Small intestine (tissue), 7 donors: ENCODE measurements at regions not wholly inside any gene's neighbourhood (a gene's known extent, or its start where the extent isn't known, plus 50 kb on each side); places are given as distances from the start of the nearest gene placed in this dataset.
A peak's percentile ranks its signal among the peaks of the same experiment; 100 is the strongest.

Experiments used
- DNase-seq, 2 donors: peaks; one replicate each; pipeline versions ENCODE4 v3.0.0 to v3.0.0-alpha.2; 2013
- FAIRE-seq: peaks from 2 replicates; lab custom pipeline; 2012; peaks lifted over from hg19 to GRCh38; lab: Jason Lieb, UNC
- H3K27ac ChIP-seq, 3 donors: one replicate each; pipeline ENCODE4 v1.5.1; 2013; ENCODE audit warnings: low read length in 2 of 3, mild to moderate bottlenecking in 2 of 3, control low read depth in 1 of 3, inconsistent platforms in 1 of 3, low read depth in 1 of 3, moderate library complexity in 1 of 3
- H3K27me3 ChIP-seq, 3 donors: one replicate each; pipeline ENCODE4 v1.6.1; 2013; ENCODE audit warnings: low read length in 3 of 3, inconsistent platforms in 1 of 3; ENCODE audit not compliant: control insufficient read depth in 3 of 3, insufficient read depth in 3 of 3
- H3K36me3 ChIP-seq, 3 donors: one replicate each; pipeline ENCODE4 v1.6.1; 2013; ENCODE audit warnings: low read length in 3 of 3, inconsistent platforms in 1 of 3, low read depth in 1 of 3, mild to moderate bottlenecking in 1 of 3, moderate library complexity in 1 of 3; ENCODE audit not compliant: control insufficient read depth in 3 of 3, insufficient read depth in 2 of 3
- H3K4me1 ChIP-seq, 3 donors: one replicate each; pipeline ENCODE4 v1.6.1; 2013; ENCODE audit warnings: low read length in 2 of 3, inconsistent platforms in 1 of 3, low read depth in 1 of 3, mild to moderate bottlenecking in 1 of 3, moderate library complexity in 1 of 3; ENCODE audit not compliant: control insufficient read depth in 3 of 3, insufficient read depth in 2 of 3
- H3K4me3 ChIP-seq, 3 donors: one replicate each; pipeline ENCODE4 v1.5.1; 2013; ENCODE audit warnings: low read length in 3 of 3, control low read depth in 1 of 3, inconsistent platforms in 1 of 3, low read depth in 1 of 3, mild to moderate bottlenecking in 1 of 3, moderate library complexity in 1 of 3
- H3K9me3 ChIP-seq, 2 donors: one replicate each; pipeline ENCODE4 v1.6.1; 2013; ENCODE audit warnings: low read depth in 1 of 2, low read length in 1 of 2; ENCODE audit not compliant: control insufficient read depth in 2 of 2, insufficient read depth in 1 of 2
- WGBS, 3 donors: extraction: QIAGEN DNeasy Blood & Tissue Kit; methylation state at CpG; one replicate each; pipeline ENCODE4 v1.1.7; 2013; 5-methylcytosine and 5-hydroxymethylcytosine counted together
- donor health status: healthy with polysubstance abuse.
- donor health status: control.
- donor health status: control.
- donor health status: Bipolar disorder and iron deficiency.
- donor health status: healthy.

DNA sequence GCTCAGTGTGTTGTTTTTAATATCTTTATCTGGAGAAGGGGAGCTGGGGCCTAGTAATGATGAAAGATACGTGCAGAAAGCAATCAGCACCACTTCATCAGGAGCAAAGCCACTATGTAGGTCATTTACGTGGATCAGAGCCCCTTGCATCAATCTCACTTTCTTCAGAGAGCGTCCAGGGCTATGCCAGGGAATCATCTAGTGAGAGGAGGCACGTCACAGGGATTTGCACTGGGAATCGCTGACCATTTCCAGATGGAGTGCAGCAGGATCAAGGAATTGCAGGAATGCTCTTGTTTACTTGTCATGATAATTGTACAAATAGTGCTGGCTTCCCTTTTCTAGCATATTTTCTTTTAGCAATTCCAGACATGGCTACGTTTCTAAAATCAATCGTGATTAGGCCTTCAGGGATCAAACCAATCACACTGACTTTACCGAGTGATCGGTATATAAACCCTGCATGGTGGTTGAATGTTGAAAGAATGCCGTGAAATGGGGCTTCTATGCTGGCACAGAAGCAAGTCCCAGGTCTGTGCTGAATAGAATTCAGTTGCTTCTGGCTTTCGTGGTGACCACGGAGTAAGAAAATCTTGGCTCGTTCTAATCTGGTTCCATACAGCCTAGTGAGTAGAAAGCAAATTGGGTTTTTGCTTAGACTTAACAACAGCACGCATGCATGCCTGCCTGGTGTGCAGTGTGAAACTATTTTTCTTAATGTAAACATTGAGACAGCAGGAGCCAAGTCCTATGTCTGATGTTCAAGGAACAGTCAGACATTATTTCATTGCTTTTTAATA, 122.8 kb downstream of the TMEM200C start:
- WGBS, 3 donors, result 54 to 66% (median 64%) methylated on average over 14 of the region's 14 CpGs
- no peak overlapping the region for H3K27ac ChIP-seq
- FAIRE-seq, result no peak

DNA sequence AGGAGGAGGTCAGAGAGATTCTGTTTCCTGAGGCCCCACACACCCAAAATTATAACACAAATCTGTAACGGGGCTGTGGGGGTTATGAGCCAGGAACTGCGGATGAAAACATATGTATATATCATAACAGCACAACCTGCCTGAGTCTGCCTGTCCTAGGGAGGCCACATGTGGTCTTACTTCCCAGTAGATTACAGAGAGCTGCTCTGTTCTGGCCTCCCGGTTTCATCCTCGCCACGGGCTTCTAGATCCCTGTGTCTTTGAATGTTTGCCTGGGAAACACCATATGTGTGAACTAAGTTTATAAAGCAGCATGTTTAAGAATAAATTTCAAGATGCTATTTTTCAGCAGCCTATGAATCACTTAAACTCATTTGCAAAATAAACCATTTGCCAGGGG, 124.0 kb downstream of the TMEM200C start:
- no peak for FAIRE-seq
- Histone ChIP-seq H3K4me1 (no peaks in the 10 kb centered on the region), H3K4me3 (no peak overlapping the region), H3K27ac (no peak overlapping the region), H3K36me3 (no peaks in the 10 kb centered on the region), H3K27me3 (peaks cover 0 to 3% (median 0%) of the 10 kb centered on the region in 3 donors), H3K9me3 (no peaks in the 10 kb centered on the region)
- no peak for DNase-seq
- 82 to 89% (median 86%) methylated on average over 5 of the region's 5 CpGs for WGBS, 3 donors

More for the DNA sequence above, 122.8 kb downstream of the TMEM200C start:
- Histone ChIP-seq H3K4me1 (no peaks in the 10 kb centered on the region), H3K4me3 (no peak overlapping the region), H3K36me3 (no peaks in the 10 kb centered on the region), H3K9me3 (no peaks in the 10 kb centered on the region), H3K27me3 (no peaks in the 10 kb centered on the region)
- DNase-seq, result no peak

DNA sequence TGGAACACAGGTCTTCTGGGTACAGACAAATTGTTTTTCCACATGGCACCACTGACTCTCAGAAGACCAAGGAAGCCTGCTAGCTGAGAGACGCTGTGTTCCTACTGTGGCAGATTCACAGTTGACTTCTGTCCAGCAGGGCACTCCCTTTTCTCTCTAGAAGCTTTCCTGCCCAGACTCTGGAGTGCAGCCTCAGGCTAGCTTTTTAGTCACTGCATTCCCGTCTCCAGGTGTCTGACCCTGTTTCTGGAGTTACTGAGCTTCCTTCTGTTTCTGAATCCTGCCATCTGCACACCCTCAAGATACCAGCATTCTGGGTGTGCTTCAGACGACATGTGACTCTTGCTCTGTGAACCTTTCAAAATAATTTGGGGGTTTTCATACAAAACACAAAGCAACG, 125.1 kb downstream of the TMEM200C start:
- no peaks in the 10 kb centered on the region for H3K4me1 ChIP-seq
- WGBS, 3 donors, result 40 to 56% (median 45%) methylated on average over 4 of the region's 4 CpGs
- no peak overlapping the region for H3K27ac ChIP-seq
- H3K4me3 ChIP-seq, result no peak overlapping the region
- FAIRE-seq, result no peak
- no peak for DNase-seq
- no peaks in the 10 kb centered on the region for H3K36me3 ChIP-seq
- H3K27me3 ChIP-seq, result peaks cover 0 to 3% (median 0%) of the 10 kb centered on the region in 3 donors
- no peaks in the 10 kb centered on the region for H3K9me3 ChIP-seq

DNA sequence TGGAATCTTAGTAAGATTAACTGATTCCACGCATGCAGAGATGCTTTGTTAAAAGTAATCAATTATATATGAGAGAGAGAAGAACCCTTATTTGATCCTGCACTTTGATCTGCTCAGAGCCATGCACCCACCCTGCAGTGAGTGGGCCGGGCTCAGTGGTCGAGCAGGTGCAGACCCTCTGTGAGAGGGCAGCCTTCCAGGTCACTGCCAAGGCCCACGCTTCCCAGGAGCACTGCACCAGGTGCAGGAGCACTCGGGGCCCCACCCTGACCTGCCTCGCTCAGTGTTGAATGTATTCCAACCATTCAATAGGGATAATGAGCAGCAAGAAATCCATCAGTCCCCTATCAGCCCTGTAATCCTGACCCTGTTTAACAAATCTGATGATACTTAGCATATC, 126.9 kb downstream of the TMEM200C start:
- Histone ChIP-seq H3K27me3 (peaks cover 0 to 3% (median 0%) of the 10 kb centered on the region in 3 donors), H3K27ac (no peak overlapping the region), H3K4me3 (no peak overlapping the region), H3K9me3 (no peaks in the 10 kb centered on the region), H3K4me1 (no peaks in the 10 kb centered on the region), H3K36me3 (no peaks in the 10 kb centered on the region)
- no peak for FAIRE-seq
- WGBS, 3 donors, result 29 to 67% (median 29%) methylated on average over 6 of the region's 6 CpGs
- no peak for DNase-seq

DNA sequence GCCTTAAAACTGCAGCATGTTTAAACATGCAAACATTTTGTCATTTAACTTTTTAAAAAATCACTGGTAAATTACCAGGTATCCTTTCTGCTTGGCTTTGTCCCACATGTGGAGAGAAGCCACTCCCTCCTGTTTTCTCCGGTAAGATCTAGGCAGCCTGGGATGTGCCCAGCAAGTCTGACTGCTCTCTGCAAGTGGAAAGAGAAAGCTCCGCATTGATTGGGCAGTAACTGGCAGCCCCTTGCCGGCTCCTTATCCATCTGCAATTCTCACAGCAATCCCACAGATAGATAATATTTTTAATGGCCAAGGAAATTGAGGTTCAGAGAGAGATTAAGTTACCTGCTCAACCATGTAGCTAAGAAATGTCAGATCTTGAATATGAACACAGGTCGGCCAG, 136.1 kb downstream of the TMEM200C start:
- no peak for FAIRE-seq

DNA sequence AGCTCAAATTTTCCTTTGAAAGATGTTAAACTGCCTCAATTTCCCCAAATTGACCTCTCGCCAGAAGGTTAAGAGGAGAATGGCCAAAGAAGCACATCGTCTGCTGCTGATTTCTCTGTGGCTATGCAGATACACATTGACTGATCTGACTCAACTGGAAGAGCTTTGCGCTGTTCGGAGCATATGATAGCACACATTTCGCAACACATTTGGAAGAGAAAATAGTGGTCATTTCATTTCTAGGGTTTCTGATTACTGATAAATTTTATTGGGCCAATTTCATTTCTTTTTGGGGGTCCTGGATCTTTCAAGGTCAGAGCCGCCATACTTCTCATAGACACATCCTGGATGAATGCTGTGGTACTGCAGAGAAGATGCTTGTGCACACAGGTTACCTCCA, 138.5 kb downstream of the TMEM200C start:
- DNase-seq (no peak), FAIRE-seq (no peak)
- H3K9me3 ChIP-seq, result no peaks in the 10 kb centered on the region
- H3K4me3 ChIP-seq, result no peak overlapping the region
- 75 to 90% (median 87%) methylated on average over 6 of the region's 6 CpGs for WGBS, 3 donors
- no peak overlapping the region for H3K27ac ChIP-seq
- no peaks in the 10 kb centered on the region for H3K36me3 ChIP-seq
- no peaks in the 10 kb centered on the region for H3K4me1 ChIP-seq
- H3K27me3 ChIP-seq, result no peaks in the 10 kb centered on the region

More for the DNA sequence above, 136.1 kb downstream of the TMEM200C start:
- H3K27me3 ChIP-seq, result peaks cover 0 to 5% (median 0%) of the 10 kb centered on the region in 3 donors
- WGBS, 3 donors, result 8 to 25% (median 10%) methylated on average over 4 of the region's 4 CpGs
- no peaks in the 10 kb centered on the region for H3K4me1 ChIP-seq
- peak in 1 of 2 donors; percentile 21 for DNase-seq
- H3K27ac ChIP-seq, result no peak overlapping the region
- no peaks in the 10 kb centered on the region for H3K36me3 ChIP-seq
- no peak overlapping the region for H3K4me3 ChIP-seq
- no peaks in the 10 kb centered on the region for H3K9me3 ChIP-seq

DNA sequence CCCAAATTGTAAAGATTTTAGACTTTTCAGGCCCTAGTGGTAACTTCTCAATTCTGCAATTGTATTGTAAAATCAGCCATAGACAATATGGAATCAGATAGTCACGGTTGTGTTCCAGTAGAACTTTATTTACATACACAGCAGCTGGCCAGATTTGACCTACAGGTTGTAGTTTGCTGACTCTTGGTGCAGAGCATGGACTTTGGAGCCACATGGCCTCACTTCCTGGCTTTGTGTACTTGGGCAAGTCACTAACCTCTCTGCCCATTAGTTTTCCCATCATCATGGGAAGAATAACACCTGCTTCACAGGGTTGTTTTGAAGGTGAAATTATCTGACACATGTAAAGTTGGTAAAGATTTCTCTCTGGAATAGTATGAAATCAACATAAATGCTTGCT, 147.6 kb downstream of the TMEM200C start:
- DNase-seq (peak in 1 of 2 donors; percentile 20), FAIRE-seq (no peak)
- WGBS, 3 donors, result 3 to 41% (median 13%) methylated on average over 1 of the region's 1 CpG
- Histone ChIP-seq H3K27ac (no peak overlapping the region), H3K4me3 (no peak overlapping the region), H3K36me3 (no peaks in the 10 kb centered on the region), H3K4me1 (no peaks in the 10 kb centered on the region), H3K9me3 (no peaks in the 10 kb centered on the region), H3K27me3 (no peaks in the 10 kb centered on the region)

DNA sequence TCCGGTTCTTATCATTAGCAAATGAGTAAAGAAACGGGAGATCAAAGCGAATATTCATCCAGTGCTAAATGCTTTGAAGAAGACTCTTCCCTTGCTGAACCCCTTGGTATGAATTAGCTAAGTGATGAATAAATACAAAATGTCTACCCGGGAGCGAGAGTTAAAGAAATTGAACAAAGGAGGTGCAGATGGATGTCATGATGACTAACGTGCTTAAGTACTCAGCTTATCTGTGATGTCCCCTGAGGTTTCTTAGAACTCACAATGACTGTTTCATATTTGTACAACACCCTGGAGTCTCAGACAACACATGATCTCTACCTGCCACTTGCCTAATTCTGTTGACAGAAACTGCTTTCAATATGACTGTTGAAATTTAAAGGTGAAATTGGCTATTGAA, 148.5 kb downstream of the TMEM200C start:
- Histone ChIP-seq H3K9me3 (no peaks in the 10 kb centered on the region), H3K27me3 (no peaks in the 10 kb centered on the region), H3K4me3 (no peak overlapping the region), H3K4me1 (no peaks in the 10 kb centered on the region), H3K27ac (no peak overlapping the region), H3K36me3 (no peaks in the 10 kb centered on the region)
- FAIRE-seq, result no peak
- 23 to 44% (median 35%) methylated on average over 6 of the region's 6 CpGs for WGBS, 3 donors
- no peak for DNase-seq
